Keratinocyte (primary cell): ENCODE measurements at regions not wholly inside any gene's neighbourhood (a gene's known extent, or its start where the extent isn't known, plus 50 kb on each side); places are given as distances from the start of the nearest gene placed in this dataset.

Source experiments
- DNase-seq: peaks from one replicate; pipeline ENCODE4 v3.0.0-alpha.2; 2011; ENCODE audit warnings: low read depth, missing footprints, low spot score
- FAIRE-seq: peaks from 2 replicates; lab custom pipeline; 2011; peaks lifted over from hg19 to GRCh38; lab: Jason Lieb, UNC
- H2AFZ ChIP-seq: 2 replicates; pipeline ENCODE4 v1.6.0; 2012; ENCODE audit warnings: low read length, control low read depth, inconsistent platforms; ENCODE audit not compliant: control insufficient read depth
- H3K27ac ChIP-seq: 2 replicates; pipeline ENCODE4 v1.5.1; 2011; ENCODE audit warnings: low read length; ENCODE audit not compliant: control insufficient read depth, insufficient read depth
- H3K27me3 ChIP-seq: 3 replicates; pipeline ENCODE4 v1.6.0; 2011; ENCODE audit warnings: low read length; ENCODE audit not compliant: control insufficient read depth, insufficient read depth; ENCODE audit errors: extremely low read depth
- H3K36me3 ChIP-seq, 2 experiments: 2 replicates in 1 of 2; 3 replicates in 1 of 2; pipeline ENCODE4 v1.5.1; 2011; ENCODE audit warnings: low read length in 2 of 2, mild to moderate bottlenecking in 1 of 2; ENCODE audit not compliant: control insufficient read depth in 2 of 2, insufficient read depth in 2 of 2; ENCODE audit errors: extremely low read depth in 1 of 2
- H3K4me1 ChIP-seq: 3 replicates; pipeline ENCODE4 v1.5.1; 2011; ENCODE audit warnings: low read length; ENCODE audit not compliant: control insufficient read depth, insufficient read depth; ENCODE audit errors: extremely low read depth
- H3K4me2 ChIP-seq: 3 replicates; pipeline ENCODE4 v1.6.0; 2011; ENCODE audit warnings: low read depth, low read length; ENCODE audit not compliant: control insufficient read depth, insufficient read depth; ENCODE audit errors: extremely low read depth
- H3K4me3 ChIP-seq, 3 experiments: fragments of 200-600 bp in 1 of 3; sonication (generic) in 1 of 3; 2 replicates in 2 of 3; 3 replicates in 1 of 3; pipeline ENCODE4 v1.5.1; 2011 to 2016; ENCODE audit warnings: low read length in 3 of 3, mild to moderate bottlenecking in 3 of 3, control low read depth in 2 of 3, inconsistent platforms in 1 of 3, low read depth in 1 of 3, mixed read lengths in 1 of 3, mixed run types in 1 of 3, moderate library complexity in 1 of 3; ENCODE audit not compliant: control insufficient read depth in 2 of 3, insufficient read depth in 2 of 3; ENCODE audit errors: extremely low read depth in 1 of 3
- H3K79me2 ChIP-seq: 2 replicates; pipeline ENCODE4 v1.6.0; 2012; ENCODE audit warnings: low read length; ENCODE audit not compliant: control insufficient read depth, insufficient read depth
- H3K9ac ChIP-seq: 3 replicates; pipeline ENCODE4 v1.6.0; 2011; ENCODE audit warnings: low read length; ENCODE audit not compliant: control insufficient read depth, insufficient read depth; ENCODE audit errors: extremely low read depth
- H3K9me1 ChIP-seq: 3 replicates; pipeline ENCODE4 v1.6.0; 2011; ENCODE audit warnings: low read length; ENCODE audit not compliant: control insufficient read depth, insufficient read depth; ENCODE audit errors: extremely low read depth
- H3K9me3 ChIP-seq: 2 replicates; pipeline ENCODE4 v1.5.1; 2012; ENCODE audit warnings: low read depth, low read length; ENCODE audit not compliant: control insufficient read depth
- H4K20me1 ChIP-seq: 3 replicates; pipeline ENCODE4 v1.6.0; 2011; ENCODE audit warnings: low read length; ENCODE audit not compliant: control insufficient read depth, insufficient read depth; ENCODE audit errors: extremely low read depth
- EZH2 ChIP-seq: IDR thresholded peaks from one replicate; pipeline ENCODE4 v1.6.1; 2012; ENCODE audit warnings: inconsistent platforms, mild to moderate bottlenecking, low read length, moderate library complexity
- dilution Hi-C: fragments of 300-500 bp; cut with MboI; formaldehyde crosslinking; loops from one replicate; pipeline ENCODE4 v1.7.0; 2020; ENCODE audit warnings: low sequenced_read_pairs; ENCODE audit not compliant: extremely low pct_ligation_motif_present
- TF ChIP-seq, protein P1 (sequence below), 3 experiments: IDR thresholded peaks in 1 of 3; conservative IDR thresholded peaks in 1 of 3; optimal IDR thresholded peaks in 1 of 3; 2 replicates in 2 of 3; 3 replicates in 1 of 3; pipeline versions ENCODE3 to v1.5.1; 2011; ENCODE audit warnings: low read length in 3 of 3, mild to moderate bottlenecking in 3 of 3, moderate library complexity in 2 of 3, control low read depth in 1 of 3, inconsistent platforms in 1 of 3; ENCODE audit not compliant: insufficient read depth in 2 of 3; ENCODE audit errors: extremely low read depth in 1 of 3

DNA sequence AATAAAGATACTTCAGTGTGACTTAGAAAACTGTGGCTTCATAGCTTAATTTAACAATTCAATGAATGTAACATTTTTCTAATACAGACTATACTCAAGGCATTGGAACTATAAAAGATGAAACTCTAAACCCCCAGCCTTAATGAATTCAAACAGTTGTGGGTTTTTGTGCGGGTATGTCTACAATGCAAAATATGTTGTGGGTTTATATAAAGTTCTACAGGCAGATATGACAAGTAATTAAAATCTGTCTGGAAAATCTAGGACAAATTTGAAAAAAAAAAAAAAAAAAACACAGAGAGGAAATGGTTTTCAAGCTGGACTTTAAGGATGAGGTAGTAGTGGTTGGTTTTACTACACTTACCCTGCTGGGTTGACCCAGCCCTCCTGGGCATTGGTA lies 467.5 kb upstream of the TLE4 start:
- H3K9me1 ChIP-seq = no peaks in the 10 kb centered on the region
- no peak overlapping the region for H2AFZ ChIP-seq
- no peak for DNase-seq
- peaks cover 3% of the 10 kb centered on the region for H3K9me3 ChIP-seq
- H3K36me3 ChIP-seq = no peaks in the 10 kb centered on the region
- no peak overlapping the region for H3K27ac ChIP-seq
- FAIRE-seq = no peak
- H3K4me2 ChIP-seq = no peak overlapping the region
- no peaks in the 10 kb centered on the region for H3K4me1 ChIP-seq
- no peak overlapping the region for H3K4me3 ChIP-seq
- no peaks in the 10 kb centered on the region for H4K20me1 ChIP-seq
- TF ChIP-seq EZH2 = no peak
- TF ChIP-seq, protein P1, sequence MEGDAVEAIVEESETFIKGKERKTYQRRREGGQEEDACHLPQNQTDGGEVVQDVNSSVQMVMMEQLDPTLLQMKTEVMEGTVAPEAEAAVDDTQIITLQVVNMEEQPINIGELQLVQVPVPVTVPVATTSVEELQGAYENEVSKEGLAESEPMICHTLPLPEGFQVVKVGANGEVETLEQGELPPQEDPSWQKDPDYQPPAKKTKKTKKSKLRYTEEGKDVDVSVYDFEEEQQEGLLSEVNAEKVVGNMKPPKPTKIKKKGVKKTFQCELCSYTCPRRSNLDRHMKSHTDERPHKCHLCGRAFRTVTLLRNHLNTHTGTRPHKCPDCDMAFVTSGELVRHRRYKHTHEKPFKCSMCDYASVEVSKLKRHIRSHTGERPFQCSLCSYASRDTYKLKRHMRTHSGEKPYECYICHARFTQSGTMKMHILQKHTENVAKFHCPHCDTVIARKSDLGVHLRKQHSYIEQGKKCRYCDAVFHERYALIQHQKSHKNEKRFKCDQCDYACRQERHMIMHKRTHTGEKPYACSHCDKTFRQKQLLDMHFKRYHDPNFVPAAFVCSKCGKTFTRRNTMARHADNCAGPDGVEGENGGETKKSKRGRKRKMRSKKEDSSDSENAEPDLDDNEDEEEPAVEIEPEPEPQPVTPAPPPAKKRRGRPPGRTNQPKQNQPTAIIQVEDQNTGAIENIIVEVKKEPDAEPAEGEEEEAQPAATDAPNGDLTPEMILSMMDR (optimal IDR thresholded peaks at IDR 0.05 in 1 of 3, IDR thresholded peaks at IDR 0.05 in 1 of 3, conservative IDR thresholded peaks at IDR 0.05 in 1 of 3; ENCODE audit: extremely low read depth in 1 of 3, insufficient read depth in 2 of 3, low read length in 3 of 3) = no peak
- no peak overlapping the region for H3K9ac ChIP-seq
- no peaks in the 10 kb centered on the region for H3K27me3 ChIP-seq
- H3K79me2 ChIP-seq = no peaks in the 10 kb centered on the region
- dilution Hi-C loops = no loop called here

DNA sequence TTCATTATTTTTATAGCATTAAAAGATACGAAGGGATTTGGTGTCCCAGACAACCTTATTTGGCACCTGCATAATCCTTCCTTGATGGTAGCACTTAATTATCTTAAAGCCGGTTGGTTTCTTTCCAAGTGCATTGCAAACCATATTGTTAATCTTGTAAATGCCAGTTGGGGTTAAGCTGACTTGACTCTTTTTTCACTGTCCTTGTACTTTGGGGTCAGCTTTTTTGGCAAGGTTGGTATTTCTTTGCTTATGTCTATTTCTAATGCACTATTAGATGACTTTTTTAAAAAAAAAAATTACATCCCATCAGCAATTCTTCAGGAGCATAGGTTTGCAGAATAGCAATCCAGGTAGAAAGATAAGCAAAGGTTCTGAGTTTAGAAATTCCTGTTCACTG lies 466.8 kb upstream of the TLE4 start:
- Histone ChIP-seq H3K36me3 (no peaks in the 10 kb centered on the region), H3K27ac (no peak overlapping the region), H3K27me3 (no peaks in the 10 kb centered on the region), H2AFZ (no peak overlapping the region), H4K20me1 (no peaks in the 10 kb centered on the region), H3K4me1 (no peaks in the 10 kb centered on the region), H3K4me2 (no peak overlapping the region), H3K79me2 (no peaks in the 10 kb centered on the region), H3K9me3 (peaks cover 3% of the 10 kb centered on the region), H3K4me3 (no peak overlapping the region), H3K9ac (no peak overlapping the region), H3K9me1 (no peaks in the 10 kb centered on the region)
- DNase-seq = no peak
- TF ChIP-seq, protein P1 (optimal IDR thresholded peaks at IDR 0.05 in 1 of 3, IDR thresholded peaks at IDR 0.05 in 1 of 3, conservative IDR thresholded peaks at IDR 0.05 in 1 of 3; ENCODE audit: extremely low read depth in 1 of 3, insufficient read depth in 2 of 3, low read length in 3 of 3) = no peak
- no peak for FAIRE-seq
- dilution Hi-C loops = no loop called here
